Skeletal muscle tissue (tissue), 3 donors: ENCODE measurements at regions not wholly inside any gene's neighbourhood (a gene's known extent, or its start where the extent isn't known, plus 50 kb on each side); places are given as distances from the start of the nearest gene placed in this dataset.
"Not testable (repeated sequence)": the region's sequence is repeated elsewhere in the genome, so short reads cannot be mapped to it uniquely, and the experiment has no call there.

Source experiments
- H3K27ac ChIP-seq: one replicate; pipeline ENCODE4 v1.7.0; 2013; ENCODE audit warnings: mild to moderate bottlenecking, low read depth, low read length, inconsistent platforms
- H3K27me3 ChIP-seq, 3 donors: one replicate each; pipeline ENCODE4 v1.7.0; 2013; ENCODE audit warnings: low read length in 3 of 3; ENCODE audit not compliant: control insufficient read depth in 3 of 3, insufficient read depth in 3 of 3
- H3K36me3 ChIP-seq, 3 donors: one replicate each; pipeline ENCODE4 v1.7.0; 2013; ENCODE audit warnings: low read length in 3 of 3; ENCODE audit not compliant: control insufficient read depth in 3 of 3, insufficient read depth in 3 of 3
- H3K4me1 ChIP-seq, 3 donors: one replicate each; pipeline ENCODE4 v1.7.0; 2013; ENCODE audit warnings: low read length in 3 of 3, mild to moderate bottlenecking in 3 of 3; ENCODE audit not compliant: control insufficient read depth in 3 of 3, insufficient read depth in 3 of 3
- H3K4me3 ChIP-seq, 3 donors: one replicate each; pipeline ENCODE4 v1.7.0; 2013; ENCODE audit warnings: low read length in 3 of 3
- H3K9ac ChIP-seq, 3 donors: one replicate each; pipeline ENCODE4 v1.7.0; 2013; ENCODE audit warnings: low read length in 3 of 3, mild to moderate bottlenecking in 3 of 3, moderate library complexity in 2 of 3, low read depth in 1 of 3
- H3K9me3 ChIP-seq, 3 donors: one replicate each; pipeline ENCODE4 v1.7.0; 2013; ENCODE audit warnings: low read length in 3 of 3; ENCODE audit not compliant: control insufficient read depth in 3 of 3
- donor health status: Osteomylitis.

- no peaks in the 10 kb centered on the region for H3K9me3 ChIP-seq
- no peaks in the 10 kb centered on the region for H3K4me1 ChIP-seq
- H3K27ac ChIP-seq = no peak overlapping the region
- no peak overlapping the region for H3K9ac ChIP-seq
- H3K27me3 ChIP-seq = no peaks in the 10 kb centered on the region
- H3K36me3 ChIP-seq = no peaks in the 10 kb centered on the region
- no peak overlapping the region for H3K4me3 ChIP-seq
These were observed 121.1 kb upstream of the ZEB1 start for GRCh38 chr10:31197886-31198285.

- no peaks in the 10 kb centered on the region for H3K36me3 ChIP-seq
- H3K4me1 ChIP-seq = peaks cover 7 to 13% (median 9%) of the 10 kb centered on the region in 3 donors
- H3K27ac ChIP-seq = peak overlapping the region; percentile 50
- H3K4me3 ChIP-seq = peak overlapping the region in 2 of 3 donors; percentile 16 to 34
- H3K9ac ChIP-seq = peak overlapping the region in 1 of 3 donors; percentile 18
- H3K27me3 ChIP-seq = no peaks in the 10 kb centered on the region
- no peaks in the 10 kb centered on the region for H3K9me3 ChIP-seq
These were observed 114.9 kb upstream of the ZEB1 start for GRCh38 chr10:31204090-31204489.

DNA sequence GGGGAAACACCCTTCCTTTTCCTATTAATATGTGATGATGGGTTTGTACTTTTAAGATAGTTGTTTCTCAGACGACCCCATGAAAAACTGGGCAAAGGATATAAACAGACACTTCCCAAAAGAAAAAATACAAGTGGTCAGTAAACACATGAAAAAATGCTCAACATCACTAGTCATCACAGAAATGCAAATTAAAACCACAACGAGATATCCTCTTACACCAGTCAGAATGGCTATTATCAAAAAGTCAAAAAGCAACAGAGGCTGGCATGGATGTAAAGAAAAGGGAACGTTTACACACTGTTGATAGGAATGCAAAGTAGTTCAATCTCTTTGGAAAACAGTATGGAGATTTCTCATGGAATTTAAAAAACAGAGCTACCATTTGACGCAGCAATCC, 111.4 kb upstream of the ZEB1 start:
- Histone ChIP-seq H3K4me3 (no peak overlapping the region), H3K9ac (no peak overlapping the region), H3K4me1 (peaks cover 13 to 26% (median 20%) of the 10 kb centered on the region in 3 donors), H3K27me3 (no peaks in the 10 kb centered on the region), H3K27ac (no peak overlapping the region), H3K9me3 (no peaks in the 10 kb centered on the region), H3K36me3 (no peaks in the 10 kb centered on the region)

GRCh38 chr10:31209478-31209877, 109.5 kb upstream of the ZEB1 start:
- peaks cover 11 to 18% (median 14%) of the 10 kb centered on the region in 3 donors for H3K4me1 ChIP-seq
- H3K4me3 ChIP-seq = no peak overlapping the region
- H3K9me3 ChIP-seq = no peaks in the 10 kb centered on the region
- no peak overlapping the region for H3K27ac ChIP-seq
- no peaks in the 10 kb centered on the region for H3K27me3 ChIP-seq
- no peak overlapping the region for H3K9ac ChIP-seq
- H3K36me3 ChIP-seq = no peaks in the 10 kb centered on the region

DNA sequence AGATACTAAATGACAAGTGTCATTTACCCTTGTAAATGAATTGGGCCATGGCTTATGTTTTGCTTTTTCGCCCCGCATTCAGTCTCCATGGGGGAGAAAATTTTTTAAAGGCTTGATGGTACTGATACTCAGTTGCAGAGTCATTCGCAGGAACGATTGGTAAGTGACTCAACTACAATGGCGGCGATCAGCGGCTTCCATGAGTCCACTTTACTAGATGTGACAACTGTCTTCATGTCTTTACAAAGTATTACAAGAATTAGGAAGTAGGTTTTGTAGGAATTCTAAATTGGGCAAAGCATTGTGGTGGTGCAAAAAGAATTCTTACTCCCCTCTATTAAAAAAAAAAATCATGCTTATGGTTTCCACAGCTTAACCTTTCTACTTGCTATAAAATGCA, 108.8 kb upstream of the ZEB1 start:
- Histone ChIP-seq H3K27ac (no peak overlapping the region), H3K9ac (no peak overlapping the region), H3K27me3 (no peaks in the 10 kb centered on the region), H3K4me3 (no peak overlapping the region), H3K36me3 (no peaks in the 10 kb centered on the region), H3K9me3 (no peaks in the 10 kb centered on the region), H3K4me1 (peaks cover 6 to 16% (median 12%) of the 10 kb centered on the region in 3 donors)

GRCh38 chr10:31213959-31214358, 105.1 kb upstream of the ZEB1 start:
- H3K9ac ChIP-seq = no peak overlapping the region
- no peaks in the 10 kb centered on the region for H3K9me3 ChIP-seq
- no peaks in the 10 kb centered on the region for H3K27me3 ChIP-seq
- H3K36me3 ChIP-seq = no peaks in the 10 kb centered on the region
- no peak overlapping the region for H3K4me3 ChIP-seq
- no peak overlapping the region for H3K27ac ChIP-seq
- H3K4me1 ChIP-seq = peaks cover 6 to 14% (median 12%) of the 10 kb centered on the region in 3 donors

DNA sequence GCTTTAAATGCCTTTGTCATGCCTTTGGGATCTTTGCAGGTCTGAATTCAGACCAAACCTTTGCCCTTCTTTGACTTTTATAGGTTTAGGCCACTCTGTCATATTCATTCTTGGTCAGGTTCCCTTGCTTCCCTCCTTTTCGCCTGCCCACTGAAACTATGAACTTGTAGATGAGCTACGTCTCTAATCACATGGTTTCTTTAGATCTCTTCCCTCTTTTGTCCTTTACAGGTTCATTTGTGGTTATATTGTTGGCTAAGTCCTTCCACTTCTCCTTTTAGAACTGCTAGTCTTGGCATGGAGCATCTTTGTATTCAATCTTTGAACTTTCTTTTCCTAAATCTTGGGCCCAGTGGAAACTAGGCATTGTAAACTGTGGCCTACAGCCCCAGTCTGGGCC, 104.0 kb upstream of the ZEB1 start:
- Histone ChIP-seq H3K27ac (no peak overlapping the region), H3K9me3 (no peaks in the 10 kb centered on the region), H3K4me1 (peaks cover 1 to 6% (median 3%) of the 10 kb centered on the region in 3 donors), H3K27me3 (no peaks in the 10 kb centered on the region), H3K9ac (no peak overlapping the region), H3K36me3 (no peaks in the 10 kb centered on the region), H3K4me3 (no peak overlapping the region)

DNA sequence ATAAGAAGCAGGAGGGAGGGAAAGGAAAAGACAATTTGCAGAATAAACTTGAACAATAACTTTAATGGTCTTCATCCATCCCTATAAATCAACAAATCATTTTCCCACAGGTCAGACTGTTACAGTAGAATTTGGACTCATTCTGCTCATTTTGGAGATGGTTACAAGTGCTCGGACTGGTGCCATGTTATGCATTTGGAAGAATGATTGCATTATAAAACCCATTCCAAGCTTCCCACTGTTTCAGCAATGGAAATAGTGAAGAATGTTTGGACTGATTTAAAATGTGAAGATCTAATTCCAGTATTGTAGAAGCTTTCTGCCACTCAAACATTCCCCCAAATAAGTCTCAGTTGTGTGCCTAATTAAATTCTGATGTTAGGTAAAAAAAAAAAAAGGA, 99.7 kb upstream of the ZEB1 start:
- Histone ChIP-seq H3K27me3 (no peaks in the 10 kb centered on the region), H3K9me3 (no peaks in the 10 kb centered on the region), H3K4me1 (no peaks in the 10 kb centered on the region), H3K4me3 (no peak overlapping the region), H3K27ac (no peak overlapping the region), H3K36me3 (no peaks in the 10 kb centered on the region), H3K9ac (no peak overlapping the region)

DNA sequence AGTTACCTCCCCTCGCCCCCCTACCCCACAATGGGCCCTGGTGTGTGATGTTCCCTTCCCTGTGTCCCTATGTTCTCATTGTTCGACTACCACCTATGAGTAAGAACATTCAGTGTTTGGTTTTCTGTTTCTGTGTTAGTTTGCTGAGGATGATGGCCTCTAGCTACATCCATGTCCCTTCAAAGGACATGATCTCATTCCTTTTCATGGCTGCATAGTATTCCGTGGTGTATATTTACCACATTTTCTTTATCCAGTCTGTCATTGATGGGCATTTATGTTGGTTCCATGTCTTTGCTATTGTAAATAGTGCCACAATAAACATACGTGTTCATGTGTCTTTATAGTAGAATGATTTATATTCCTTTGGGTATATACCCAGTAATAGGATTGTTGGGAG, 90.2 kb upstream of the ZEB1 start:
- H3K27me3 ChIP-seq, H3K27ac ChIP-seq, H3K9me3 ChIP-seq, H3K9ac ChIP-seq, H3K36me3 ChIP-seq, H3K4me3 ChIP-seq, H3K4me1 ChIP-seq: not testable (repeated sequence)

- H3K4me3 ChIP-seq = no peak overlapping the region
- peaks cover 0 to 9% (median 3%) of the 10 kb centered on the region in 3 donors for H3K4me1 ChIP-seq
- H3K9ac ChIP-seq = no peak overlapping the region
- no peaks in the 10 kb centered on the region for H3K27me3 ChIP-seq
- H3K27ac ChIP-seq = no peak overlapping the region
- peaks cover 0 to 4% (median 0%) of the 10 kb centered on the region in 3 donors for H3K9me3 ChIP-seq
- H3K36me3 ChIP-seq = no peaks in the 10 kb centered on the region
These were observed 79.1 kb upstream of the ZEB1 start for GRCh38 chr10:31239961-31240360.

DNA sequence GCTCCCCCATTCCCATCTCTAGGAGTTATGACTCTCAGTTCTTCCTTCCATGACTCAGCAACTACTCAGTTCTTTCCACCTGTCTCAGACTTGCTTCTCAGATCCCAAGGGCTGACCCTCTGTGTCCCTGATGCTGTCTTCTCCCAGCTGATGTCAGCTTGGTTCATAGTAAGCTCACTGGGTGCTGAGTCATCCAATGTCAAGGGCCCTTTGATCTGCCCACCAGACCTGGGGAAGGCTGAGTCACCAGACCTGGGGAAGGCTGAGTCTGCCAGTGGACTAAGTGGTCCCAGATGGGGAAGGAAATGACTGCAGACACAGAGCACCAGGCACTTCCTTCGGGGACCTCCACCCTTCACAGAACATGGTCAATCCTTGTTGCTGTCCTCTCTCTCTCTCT, 76.1 kb upstream of the ZEB1 start:
- H3K9ac ChIP-seq = no peak overlapping the region
- H3K4me1 ChIP-seq = peaks cover 0 to 9% (median 3%) of the 10 kb centered on the region in 3 donors

More for the DNA sequence above, 76.1 kb upstream of the ZEB1 start:
- H3K27me3 ChIP-seq = no peaks in the 10 kb centered on the region
- H3K4me3 ChIP-seq = no peak overlapping the region
- H3K36me3 ChIP-seq = no peaks in the 10 kb centered on the region
- peaks cover 0 to 3% (median under 1%) of the 10 kb centered on the region in 3 donors for H3K9me3 ChIP-seq
- no peak overlapping the region for H3K27ac ChIP-seq
